HEK293 (cell line): ENCODE measurements at regions not wholly inside any gene's neighbourhood (a gene's known extent, or its start where the extent isn't known, plus 50 kb on each side); places are given as distances from the start of the nearest gene placed in this dataset.

Experiments used
- CTCF ChIA-PET: fragments of 350-600 bp; formaldehyde crosslinking; extraction: SDS; loops from one replicate; lab custom pipeline; 2021; ENCODE audit warnings: antibody characterized with exemption; lab: Yijun Ruan, JAX
- POLR2A ChIA-PET: fragments of 300-600 bp; formaldehyde crosslinking; extraction: SDS; loops from one replicate; lab custom pipeline; 2020; ENCODE audit warnings: antibody characterized with exemption, inconsistent platforms; lab: Yijun Ruan, JAX
- H3K27ac ChIP-seq: fragments of 200-500 bp; sonication (Bioruptor generic); 2 replicates; pipeline ENCODE4 v1.5.1; 2014; ENCODE audit warnings: low read depth, low read length, control low read depth, inconsistent platforms; ENCODE audit errors: extremely low read depth
- H3K36me3 ChIP-seq, 2 experiments: fragments of 200-500 bp in 1 of 2; sonication (Bioruptor generic) in 1 of 2; 1 replicate in 1 of 2; 2 replicates in 1 of 2; pipeline ENCODE4 v1.5.1; 2014 to 2017; ENCODE audit warnings: inconsistent platforms in 2 of 2, low read length in 2 of 2; ENCODE audit not compliant: control insufficient read depth in 2 of 2, insufficient read depth in 1 of 2
- H3K4me1 ChIP-seq: fragments of 200-500 bp; sonication (Bioruptor generic); 2 replicates; pipeline ENCODE4 v1.5.1; 2014; ENCODE audit warnings: mild to moderate bottlenecking, low read length, inconsistent platforms; ENCODE audit not compliant: control insufficient read depth, insufficient read depth
- H3K4me3 ChIP-seq: 2 replicates; pipeline ENCODE4 v1.5.1; 2011; ENCODE audit warnings: low read depth, mild to moderate bottlenecking, control low read depth, low read length, moderate library complexity
- H3K9me3 ChIP-seq: fragments of 200-500 bp; sonication (Bioruptor generic); 2 replicates; pipeline ENCODE4 v1.5.1; 2014; ENCODE audit warnings: low read depth, low read length, inconsistent platforms; ENCODE audit not compliant: control insufficient read depth, insufficient read depth
- IKZF3 ChIP-seq: fragments of 450-650 bp; IDR thresholded peaks from 2 replicates; pipeline ENCODE4 v1.5.0; 2018; ENCODE audit warnings: missing biosample characterization, mild to moderate bottlenecking, missing genetic modification characterization, moderate library complexity
- KLF1 ChIP-seq: fragments of 450-650 bp; formaldehyde crosslinking; IDR thresholded peaks from 2 replicates; pipeline ENCODE4 v1.5.1; 2016; ENCODE audit warnings: missing biosample characterization, missing genetic modification characterization
- MYNN ChIP-seq: fragments of 450-650 bp; formaldehyde crosslinking; IDR thresholded peaks from 2 replicates; pipeline ENCODE4 v1.5.1; 2016; ENCODE audit warnings: missing biosample characterization, missing genetic modification characterization, borderline replicate concordance
- OSR2 ChIP-seq: fragments of 450-650 bp; formaldehyde crosslinking; IDR thresholded peaks from 2 replicates; pipeline ENCODE4 v1.5.1; 2016; ENCODE audit warnings: missing biosample characterization, missing genetic modification characterization
- ZFP3 ChIP-seq: fragments of 450-650 bp; formaldehyde crosslinking; IDR thresholded peaks from 2 replicates; pipeline ENCODE4 v1.5.1; 2016; ENCODE audit warnings: low read depth, missing biosample characterization, missing genetic modification characterization
- ZNF16 ChIP-seq: fragments of 450-650 bp; formaldehyde crosslinking; IDR thresholded peaks from 2 replicates; pipeline ENCODE4 v1.5.1; 2016; ENCODE audit warnings: low read depth, missing biosample characterization, missing genetic modification characterization
- ZNF202 ChIP-seq: fragments of 450-650 bp; formaldehyde crosslinking; IDR thresholded peaks from 2 replicates; pipeline ENCODE4 v1.5.1; 2016; ENCODE audit warnings: missing biosample characterization, missing genetic modification characterization, borderline replicate concordance
- ZNF274 ChIP-seq, 2 experiments: fragments of 200-500 bp in 1 of 2; fragments of 450-650 bp in 1 of 2; sonication (Bioruptor generic) in 1 of 2; formaldehyde crosslinking in 1 of 2; IDR thresholded peaks; 2 replicates each; pipeline versions ENCODE4 v1.5.1 to v1.6.1; 2014 to 2016; ENCODE audit warnings: borderline replicate concordance in 1 of 2, inconsistent platforms in 1 of 2, low read length in 1 of 2, missing biosample characterization in 1 of 2, missing genetic modification characterization in 1 of 2
- ZNF37A ChIP-seq: fragments of 450-650 bp; IDR thresholded peaks from 2 replicates; pipeline ENCODE4 v1.5.1; 2018; ENCODE audit warnings: missing biosample characterization, missing genetic modification characterization
- ZNF521 ChIP-seq: fragments of 450-650 bp; formaldehyde crosslinking; IDR thresholded peaks from 2 replicates; pipeline ENCODE4 v1.5.1; 2017; ENCODE audit warnings: missing biosample characterization, mild to moderate bottlenecking, missing genetic modification characterization
- ZNF707 ChIP-seq: fragments of 450-650 bp; formaldehyde crosslinking; IDR thresholded peaks from 2 replicates; pipeline ENCODE4 v1.5.1; 2016; ENCODE audit warnings: missing biosample characterization, missing genetic modification characterization
- ZNF768 ChIP-seq: fragments of 450-650 bp; formaldehyde crosslinking; IDR thresholded peaks from 2 replicates; pipeline ENCODE4 v1.5.1; 2018; ENCODE audit warnings: missing biosample characterization, mild to moderate bottlenecking, missing genetic modification characterization
- TF ChIP-seq, protein P1 (sequence below): sonication (generic); formaldehyde crosslinking; IDR thresholded peaks from 2 replicates; pipeline ENCODE4 v1.8.1; 2022; ENCODE audit warnings: mild to moderate bottlenecking, moderate library complexity, missing genetic modification reagents
- TF ChIP-seq, protein P2 (sequence below): IDR thresholded peaks from 2 replicates; pipeline ENCODE4 v1.6.1; 2011; ENCODE audit warnings: mild to moderate bottlenecking, low read depth, low read length, borderline replicate concordance
- TF ChIP-seq, protein P3 (sequence below): fragments of 450-650 bp; formaldehyde crosslinking; IDR thresholded peaks from 2 replicates; pipeline ENCODE4 v1.5.1; 2016; ENCODE audit warnings: missing biosample characterization, missing genetic modification characterization
- TF ChIP-seq, protein P4 (sequence below): fragments of 450-650 bp; formaldehyde crosslinking; IDR thresholded peaks from 2 replicates; pipeline ENCODE4 v1.5.1; 2016; ENCODE audit warnings: missing biosample characterization, missing genetic modification characterization
- TF ChIP-seq, protein P5 (sequence below): fragments of 450-650 bp; formaldehyde crosslinking; IDR thresholded peaks from 2 replicates; pipeline ENCODE4 v1.5.1; 2016; ENCODE audit warnings: missing biosample characterization, missing genetic modification characterization, low read depth
- TF ChIP-seq, protein P6 (sequence below): fragments of 450-650 bp; formaldehyde crosslinking; IDR thresholded peaks from 2 replicates; pipeline ENCODE4 v1.5.1; 2016; ENCODE audit warnings: missing biosample characterization, missing genetic modification characterization
- TF ChIP-seq, protein P7 (sequence below): fragments of 450-650 bp; formaldehyde crosslinking; IDR thresholded peaks from 2 replicates; pipeline ENCODE4 v1.5.1; 2016; ENCODE audit warnings: missing biosample characterization, missing genetic modification characterization

DNA sequence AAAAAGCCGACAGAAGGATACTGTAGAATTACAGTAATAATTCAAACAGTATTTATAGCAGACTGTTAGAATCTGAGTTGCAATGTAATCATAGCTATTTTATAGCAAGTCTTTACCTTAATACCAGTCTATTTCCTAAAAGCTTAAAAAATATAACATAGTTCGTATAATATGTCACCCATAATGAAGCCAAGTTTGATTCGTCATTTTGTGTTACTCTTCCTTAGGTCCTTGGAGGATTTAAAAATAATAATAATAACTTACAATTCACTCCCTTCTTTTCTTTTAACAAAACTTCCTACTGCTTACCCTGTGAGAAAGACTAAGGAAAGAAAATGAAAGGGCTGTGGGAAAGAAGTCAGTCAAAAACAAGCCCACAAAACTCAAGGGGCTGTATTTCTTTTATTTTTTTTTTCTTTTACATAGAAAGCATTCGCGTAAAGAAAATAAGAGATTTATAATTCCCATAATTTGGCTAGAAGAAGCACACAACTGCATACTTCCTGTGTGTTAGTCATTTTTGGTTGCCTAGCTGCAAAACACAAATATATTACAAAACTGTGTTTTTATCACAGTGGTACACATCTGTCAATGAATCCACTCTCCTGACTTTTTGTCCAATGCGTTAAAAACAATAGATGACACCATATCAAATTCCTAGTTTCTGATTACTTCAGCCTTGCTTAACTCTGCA, 187.2 kb upstream of the CELF2 start:
- no peak overlapping the region for H3K27ac ChIP-seq
- CTCF ChIA-PET = no interaction called here
- H3K36me3 ChIP-seq = no peaks in the 10 kb centered on the region
- POLR2A ChIA-PET = no interaction called here
- no peaks in the 10 kb centered on the region for H3K9me3 ChIP-seq
- no peaks in the 10 kb centered on the region for H3K4me1 ChIP-seq
- no peak for TF ChIP-seq ZNF37A (tag by site-specific recombination)
- TF ChIP-seq, protein P1, sequence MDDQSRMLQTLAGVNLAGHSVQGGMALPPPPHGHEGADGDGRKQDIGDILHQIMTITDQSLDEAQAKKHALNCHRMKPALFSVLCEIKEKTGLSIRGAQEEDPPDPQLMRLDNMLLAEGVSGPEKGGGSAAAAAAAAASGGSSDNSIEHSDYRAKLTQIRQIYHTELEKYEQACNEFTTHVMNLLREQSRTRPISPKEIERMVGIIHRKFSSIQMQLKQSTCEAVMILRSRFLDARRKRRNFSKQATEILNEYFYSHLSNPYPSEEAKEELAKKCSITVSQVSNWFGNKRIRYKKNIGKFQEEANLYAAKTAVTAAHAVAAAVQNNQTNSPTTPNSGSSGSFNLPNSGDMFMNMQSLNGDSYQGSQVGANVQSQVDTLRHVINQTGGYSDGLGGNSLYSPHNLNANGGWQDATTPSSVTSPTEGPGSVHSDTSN = no peak
- TF ChIP-seq MYNN (tag by site-specific recombination) = no peak
- TF ChIP-seq, protein P2, sequence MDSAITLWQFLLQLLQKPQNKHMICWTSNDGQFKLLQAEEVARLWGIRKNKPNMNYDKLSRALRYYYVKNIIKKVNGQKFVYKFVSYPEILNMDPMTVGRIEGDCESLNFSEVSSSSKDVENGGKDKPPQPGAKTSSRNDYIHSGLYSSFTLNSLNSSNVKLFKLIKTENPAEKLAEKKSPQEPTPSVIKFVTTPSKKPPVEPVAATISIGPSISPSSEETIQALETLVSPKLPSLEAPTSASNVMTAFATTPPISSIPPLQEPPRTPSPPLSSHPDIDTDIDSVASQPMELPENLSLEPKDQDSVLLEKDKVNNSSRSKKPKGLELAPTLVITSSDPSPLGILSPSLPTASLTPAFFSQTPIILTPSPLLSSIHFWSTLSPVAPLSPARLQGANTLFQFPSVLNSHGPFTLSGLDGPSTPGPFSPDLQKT = no peak
- TF ChIP-seq, protein P3, sequence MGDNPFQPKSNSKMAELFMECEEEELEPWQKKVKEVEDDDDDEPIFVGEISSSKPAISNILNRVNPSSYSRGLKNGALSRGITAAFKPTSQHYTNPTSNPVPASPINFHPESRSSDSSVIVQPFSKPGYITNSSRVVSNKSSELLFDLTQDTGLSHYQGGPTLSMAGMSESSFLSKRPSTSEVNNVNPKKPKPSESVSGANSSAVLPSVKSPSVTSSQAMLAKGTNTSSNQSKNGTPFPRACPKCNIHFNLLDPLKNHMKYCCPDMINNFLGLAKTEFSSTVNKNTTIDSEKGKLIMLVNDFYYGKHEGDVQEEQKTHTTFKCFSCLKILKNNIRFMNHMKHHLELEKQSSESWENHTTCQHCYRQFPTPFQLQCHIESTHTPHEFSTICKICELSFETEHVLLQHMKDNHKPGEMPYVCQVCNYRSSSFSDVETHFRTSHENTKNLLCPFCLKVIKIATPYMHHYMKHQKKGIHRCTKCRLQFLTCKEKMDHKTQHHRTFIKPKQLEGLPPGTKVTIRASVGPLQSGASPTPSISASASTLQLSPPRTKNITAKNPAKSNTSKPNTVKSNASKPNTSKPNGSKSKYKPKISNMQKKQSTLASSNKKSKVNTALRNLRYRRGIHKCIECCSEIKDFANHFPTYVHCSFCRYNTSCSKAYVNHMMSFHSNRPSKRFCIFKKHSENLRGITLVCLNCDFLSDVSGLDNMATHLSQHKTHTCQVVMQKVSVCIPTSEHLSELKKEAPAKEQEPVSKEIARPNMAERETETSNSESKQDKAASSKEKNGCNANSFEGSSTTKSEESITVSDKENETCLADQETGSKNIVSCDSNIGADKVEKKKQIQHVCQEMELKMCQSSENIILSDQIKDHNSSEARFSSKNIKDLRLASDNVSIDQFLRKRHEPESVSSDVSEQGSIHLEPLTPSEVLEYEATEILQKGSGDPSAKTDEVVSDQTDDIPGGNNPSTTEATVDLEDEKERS (tag by site-specific recombination) = no peak
- TF ChIP-seq IKZF3 (tag by site-specific recombination) = no peak
- no peak for TF ChIP-seq ZNF707 (tag by site-specific recombination)
- TF ChIP-seq ZNF16 (tag by site-specific recombination) = no peak
- TF ChIP-seq, protein P4, sequence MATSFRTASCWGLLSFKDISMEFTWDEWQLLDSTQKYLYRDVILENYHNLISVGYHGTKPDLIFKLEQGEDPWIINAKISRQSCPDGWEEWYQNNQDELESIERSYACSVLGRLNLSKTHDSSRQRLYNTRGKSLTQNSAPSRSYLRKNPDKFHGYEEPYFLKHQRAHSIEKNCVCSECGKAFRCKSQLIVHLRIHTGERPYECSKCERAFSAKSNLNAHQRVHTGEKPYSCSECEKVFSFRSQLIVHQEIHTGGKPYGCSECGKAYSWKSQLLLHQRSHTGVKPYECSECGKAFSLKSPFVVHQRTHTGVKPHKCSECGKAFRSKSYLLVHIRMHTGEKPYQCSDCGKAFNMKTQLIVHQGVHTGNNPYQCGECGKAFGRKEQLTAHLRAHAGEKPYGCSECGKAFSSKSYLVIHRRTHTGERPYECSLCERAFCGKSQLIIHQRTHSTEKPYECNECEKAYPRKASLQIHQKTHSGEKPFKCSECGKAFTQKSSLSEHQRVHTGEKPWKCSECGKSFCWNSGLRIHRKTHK (tag by site-specific recombination) = no peak
- no peak for TF ChIP-seq ZNF521 (tag by site-specific recombination)
- TF ChIP-seq, protein P5, sequence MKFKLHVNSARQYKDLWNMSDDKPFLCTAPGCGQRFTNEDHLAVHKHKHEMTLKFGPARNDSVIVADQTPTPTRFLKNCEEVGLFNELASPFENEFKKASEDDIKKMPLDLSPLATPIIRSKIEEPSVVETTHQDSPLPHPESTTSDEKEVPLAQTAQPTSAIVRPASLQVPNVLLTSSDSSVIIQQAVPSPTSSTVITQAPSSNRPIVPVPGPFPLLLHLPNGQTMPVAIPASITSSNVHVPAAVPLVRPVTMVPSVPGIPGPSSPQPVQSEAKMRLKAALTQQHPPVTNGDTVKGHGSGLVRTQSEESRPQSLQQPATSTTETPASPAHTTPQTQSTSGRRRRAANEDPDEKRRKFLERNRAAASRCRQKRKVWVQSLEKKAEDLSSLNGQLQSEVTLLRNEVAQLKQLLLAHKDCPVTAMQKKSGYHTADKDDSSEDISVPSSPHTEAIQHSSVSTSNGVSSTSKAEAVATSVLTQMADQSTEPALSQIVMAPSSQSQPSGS (tag by site-specific recombination) = no peak
- no peak for TF ChIP-seq OSR2 (tag by site-specific recombination)
- no peak for TF ChIP-seq ZNF768 (tag by site-specific recombination)
- no peak for TF ChIP-seq KLF1 (tag by site-specific recombination)
- TF ChIP-seq ZNF202 (tag by site-specific recombination) = no peak
- TF ChIP-seq ZNF274 (IDR thresholded peaks at IDR 0.05; ENCODE audit: low read length) = no peak
- TF ChIP-seq ZNF274 (tag by site-specific recombination; IDR thresholded peaks at IDR 0.05; ENCODE audit: borderline replicate concordance) = no peak
- TF ChIP-seq, protein P6, sequence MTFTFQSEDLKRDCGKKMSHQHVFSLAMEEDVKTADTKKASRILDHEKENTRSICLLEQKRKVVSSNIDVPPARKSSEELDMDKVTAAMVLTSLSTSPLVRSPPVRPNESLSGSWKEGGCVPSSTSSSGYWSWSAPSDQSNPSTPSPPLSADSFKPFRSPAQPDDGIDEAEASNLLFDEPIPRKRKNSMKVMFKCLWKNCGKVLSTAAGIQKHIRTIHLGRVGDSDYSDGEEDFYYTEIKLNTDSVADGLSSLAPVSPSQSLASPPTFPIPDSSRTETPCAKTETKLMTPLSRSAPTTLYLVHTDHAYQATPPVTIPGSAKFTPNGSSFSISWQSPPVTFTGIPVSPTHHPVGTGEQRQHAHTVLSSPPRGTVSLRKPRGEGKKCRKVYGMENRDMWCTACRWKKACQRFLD (tag by site-specific recombination) = no peak
- TF ChIP-seq, protein P7, sequence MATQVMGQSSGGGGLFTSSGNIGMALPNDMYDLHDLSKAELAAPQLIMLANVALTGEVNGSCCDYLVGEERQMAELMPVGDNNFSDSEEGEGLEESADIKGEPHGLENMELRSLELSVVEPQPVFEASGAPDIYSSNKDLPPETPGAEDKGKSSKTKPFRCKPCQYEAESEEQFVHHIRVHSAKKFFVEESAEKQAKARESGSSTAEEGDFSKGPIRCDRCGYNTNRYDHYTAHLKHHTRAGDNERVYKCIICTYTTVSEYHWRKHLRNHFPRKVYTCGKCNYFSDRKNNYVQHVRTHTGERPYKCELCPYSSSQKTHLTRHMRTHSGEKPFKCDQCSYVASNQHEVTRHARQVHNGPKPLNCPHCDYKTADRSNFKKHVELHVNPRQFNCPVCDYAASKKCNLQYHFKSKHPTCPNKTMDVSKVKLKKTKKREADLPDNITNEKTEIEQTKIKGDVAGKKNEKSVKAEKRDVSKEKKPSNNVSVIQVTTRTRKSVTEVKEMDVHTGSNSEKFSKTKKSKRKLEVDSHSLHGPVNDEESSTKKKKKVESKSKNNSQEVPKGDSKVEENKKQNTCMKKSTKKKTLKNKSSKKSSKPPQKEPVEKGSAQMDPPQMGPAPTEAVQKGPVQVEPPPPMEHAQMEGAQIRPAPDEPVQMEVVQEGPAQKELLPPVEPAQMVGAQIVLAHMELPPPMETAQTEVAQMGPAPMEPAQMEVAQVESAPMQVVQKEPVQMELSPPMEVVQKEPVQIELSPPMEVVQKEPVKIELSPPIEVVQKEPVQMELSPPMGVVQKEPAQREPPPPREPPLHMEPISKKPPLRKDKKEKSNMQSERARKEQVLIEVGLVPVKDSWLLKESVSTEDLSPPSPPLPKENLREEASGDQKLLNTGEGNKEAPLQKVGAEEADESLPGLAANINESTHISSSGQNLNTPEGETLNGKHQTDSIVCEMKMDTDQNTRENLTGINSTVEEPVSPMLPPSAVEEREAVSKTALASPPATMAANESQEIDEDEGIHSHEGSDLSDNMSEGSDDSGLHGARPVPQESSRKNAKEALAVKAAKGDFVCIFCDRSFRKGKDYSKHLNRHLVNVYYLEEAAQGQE (tag by site-specific recombination) = no peak
- no peak for TF ChIP-seq ZFP3 (tag by site-specific recombination)
- no peak overlapping the region for H3K4me3 ChIP-seq
